ENCODE measurements at regions not wholly inside any gene's neighbourhood (a gene's known extent, or its start where the extent isn't known, plus 50 kb on each side); places are given as distances from the start of the nearest gene placed in this dataset.

- TF ChIP-seq CTCF (IDR thresholded peaks at IDR 0.05) (no peak), POLR2A (IDR thresholded peaks at IDR 0.05) (no peak)
Observed at GRCh38 chr14:50058113-50058512, 58.3 kb downstream of the VCPKMT start.
